HK-2 (cell line): ENCODE measurements at regions not wholly inside any gene's neighbourhood (a gene's known extent, or its start where the extent isn't known, plus 50 kb on each side); places are given as distances from the start of the nearest gene placed in this dataset.
"Not testable (repeated sequence)": the region's sequence is repeated elsewhere in the genome, so short reads cannot be mapped to it uniquely, and the experiment has no call there.

Source experiments
- DNase-seq: peaks from one replicate; pipeline ENCODE4 v3.0.0-alpha.2; 2018; ENCODE audit not compliant: unreplicated experiment

DNA sequence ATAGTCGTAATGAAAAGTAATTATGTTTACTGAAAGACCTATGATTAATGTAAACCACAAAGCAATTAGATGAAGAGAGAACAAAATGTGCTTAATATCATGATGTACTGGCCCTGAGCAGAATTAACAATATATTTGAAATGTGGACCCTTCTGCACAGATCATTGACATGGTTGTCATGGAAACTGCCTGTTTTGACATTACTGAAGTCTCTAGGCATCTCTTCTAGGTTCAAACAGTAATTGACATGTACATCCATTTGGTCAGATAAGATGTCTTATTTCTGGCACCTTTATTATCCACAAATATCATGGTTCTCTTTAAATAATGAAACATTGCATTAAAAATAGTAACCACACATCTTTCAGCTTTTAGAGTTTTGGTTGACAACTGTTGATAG is 251.7 kb upstream of the GNPDA2 start:
- no peak for DNase-seq

DNA sequence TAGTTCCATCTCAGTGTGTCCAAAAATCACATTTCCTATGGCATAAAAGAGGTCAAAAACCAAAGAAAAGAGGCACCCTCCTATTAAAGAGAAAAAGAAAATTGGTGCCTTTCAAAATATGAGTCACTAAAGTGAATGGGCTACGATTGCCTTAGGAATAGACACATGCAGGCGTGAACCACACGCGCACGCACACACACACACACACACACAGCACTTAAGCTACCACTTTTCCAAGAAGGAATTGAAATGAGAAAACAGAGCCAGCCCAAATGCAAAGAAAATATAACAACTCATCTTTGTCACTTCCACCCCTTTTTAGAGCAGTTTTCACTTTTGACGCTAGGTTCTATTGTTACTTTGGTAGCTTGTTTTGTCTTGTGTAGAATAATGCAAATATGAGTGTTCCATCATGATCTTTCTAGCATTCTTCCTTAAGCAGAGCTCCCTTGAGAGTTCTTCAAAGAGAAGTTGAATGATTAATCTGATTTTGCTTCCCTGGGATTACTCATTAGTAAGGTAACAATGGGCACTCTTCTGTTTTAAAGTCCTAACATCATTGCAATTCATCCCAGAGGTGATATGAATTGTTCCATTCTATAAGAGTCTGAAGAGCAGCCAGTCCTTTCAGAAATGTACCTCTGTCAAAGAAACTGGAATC is 239.2 kb upstream of the GNPDA2 start:
- no peak for DNase-seq

DNA sequence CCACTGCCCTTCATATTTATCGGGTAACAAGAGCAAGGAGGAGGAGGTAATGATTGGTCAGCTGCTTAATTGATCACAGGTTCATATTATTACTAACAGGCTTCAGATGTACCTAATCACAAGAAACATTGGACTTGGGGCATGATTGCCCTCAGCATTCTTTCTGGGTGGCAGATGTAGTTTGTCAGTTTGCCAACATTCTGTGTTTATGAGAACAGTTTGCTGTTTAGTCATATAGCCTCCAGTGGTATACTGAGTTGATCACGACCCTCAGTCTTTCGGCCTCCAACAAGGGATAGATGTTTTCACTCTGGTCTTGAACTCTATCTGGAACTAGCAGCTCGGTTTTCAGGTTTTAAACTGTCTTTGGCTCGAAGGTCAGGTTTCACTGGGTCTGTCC is 237.7 kb upstream of the GNPDA2 start:
- DNase-seq: not testable (repeated sequence)

DNA sequence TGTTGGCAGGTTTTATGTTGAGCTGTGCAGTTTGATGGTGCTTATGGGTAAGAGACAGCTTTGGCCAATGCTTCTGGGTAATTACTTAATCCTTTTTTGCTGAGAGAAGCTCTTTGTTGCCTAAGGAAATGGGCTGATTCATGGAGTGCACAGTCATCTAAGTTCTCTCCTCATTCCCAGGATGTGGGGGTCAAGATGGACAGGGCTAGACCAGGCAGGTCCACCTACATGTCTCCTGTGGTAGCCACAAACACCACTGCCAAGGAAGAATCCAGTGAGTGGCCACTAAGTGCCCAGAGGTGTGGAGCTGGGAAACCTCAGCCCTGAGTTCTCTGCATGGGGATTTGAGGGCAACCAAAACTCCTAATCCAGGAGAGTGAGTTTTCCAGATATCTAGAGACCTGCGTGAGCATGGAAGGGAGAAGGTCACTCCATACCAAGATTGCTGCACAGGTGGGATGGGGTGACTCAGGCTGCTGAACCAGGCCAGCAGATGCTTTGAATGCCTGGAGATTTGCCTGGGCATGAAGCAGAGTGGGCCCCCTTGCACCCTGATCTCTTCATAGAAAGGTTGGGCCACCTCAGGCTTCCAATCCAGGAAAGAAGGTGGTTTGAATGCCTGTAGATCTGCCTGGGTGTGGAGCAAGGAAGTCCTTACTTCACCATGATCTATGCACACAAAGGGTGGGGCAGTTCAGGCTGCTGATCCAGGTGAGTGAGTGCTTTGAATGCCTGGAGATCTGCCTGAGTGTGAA is 234.8 kb upstream of the GNPDA2 start:
- no peak for DNase-seq

DNA sequence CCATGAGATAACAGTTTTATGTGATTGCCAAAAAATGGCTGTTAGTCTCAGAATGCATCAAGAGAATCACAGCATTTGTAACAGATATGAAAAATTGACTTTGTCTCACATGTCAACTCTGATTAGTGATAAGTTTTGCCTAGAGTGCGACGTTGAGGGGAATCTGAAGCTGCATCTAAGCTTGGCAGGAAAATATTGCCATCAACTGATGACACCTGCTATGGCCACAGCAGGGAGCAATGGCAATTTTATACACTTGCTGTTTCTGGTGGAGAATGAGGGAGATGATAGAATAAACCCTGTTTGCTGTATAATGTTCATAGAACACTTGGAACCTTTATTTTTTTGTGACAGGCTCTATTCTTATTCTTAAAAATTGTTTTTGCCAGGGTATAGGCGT is 205.4 kb upstream of the GNPDA2 start:
- no peak for DNase-seq

DNA sequence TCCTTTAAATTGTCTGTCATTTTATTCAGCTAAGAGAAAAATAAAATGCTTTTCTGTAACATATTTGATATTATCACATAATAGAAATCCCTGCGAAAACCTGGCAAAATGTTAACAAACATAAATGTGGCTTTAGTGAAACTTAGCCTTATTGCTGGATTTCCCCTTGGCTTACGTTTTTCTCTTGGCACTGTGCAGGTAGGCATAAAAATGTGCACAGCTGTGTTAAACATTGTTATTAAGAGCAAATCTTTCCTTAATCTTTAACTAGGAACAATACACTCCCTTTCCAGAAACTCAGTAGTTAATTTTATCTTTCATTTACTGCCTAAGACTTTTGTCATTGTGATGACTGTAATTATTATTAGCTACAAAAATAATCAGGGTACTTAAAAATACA is 202.4 kb upstream of the GNPDA2 start:
- no peak for DNase-seq

DNA sequence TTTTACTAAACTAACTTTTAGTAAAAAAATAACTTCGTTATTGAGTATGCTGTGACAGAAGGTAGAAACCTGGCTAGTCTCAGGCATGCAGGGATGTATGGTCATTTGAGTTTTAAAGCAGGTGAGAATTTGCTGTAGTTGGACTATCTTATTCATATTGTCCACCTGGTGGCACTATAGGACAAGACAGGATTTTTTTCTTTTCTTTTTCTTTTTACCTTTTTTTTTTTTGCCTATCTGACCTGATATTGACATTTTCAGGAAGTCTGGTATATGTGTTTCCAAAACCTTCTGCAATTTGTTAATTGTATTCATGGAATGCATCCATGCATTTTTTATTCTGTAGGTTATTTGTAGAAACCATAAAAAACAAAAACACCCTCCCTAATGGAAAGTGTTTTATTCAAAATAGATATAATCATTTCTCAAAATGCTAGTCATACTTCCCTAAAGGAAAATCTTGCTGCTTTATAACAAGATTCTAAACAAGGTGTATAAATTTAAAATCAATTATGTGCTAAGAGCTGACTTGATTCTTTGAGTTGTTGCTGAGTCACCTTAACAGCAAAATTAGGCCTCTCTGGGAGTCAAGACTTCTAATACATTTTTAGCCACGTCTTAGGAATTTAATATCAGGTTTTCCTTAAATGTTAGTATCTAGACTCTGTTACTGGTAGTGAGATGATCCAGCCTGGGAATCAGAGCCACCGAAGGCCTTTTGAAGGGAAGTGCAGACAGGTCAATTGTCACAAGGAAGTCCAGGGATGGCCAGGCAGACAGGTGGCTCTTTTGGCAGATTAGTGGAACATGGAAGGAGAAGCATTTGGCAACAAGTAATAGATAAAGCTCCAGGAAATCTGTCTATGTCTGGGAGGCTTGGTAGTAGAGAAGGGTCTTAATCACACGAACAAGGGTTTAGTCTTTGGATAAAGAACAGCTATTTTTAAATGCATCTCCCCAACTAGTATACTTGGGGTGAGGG is 201.3 kb upstream of the GNPDA2 start:
- DNase-seq: no peak

DNA sequence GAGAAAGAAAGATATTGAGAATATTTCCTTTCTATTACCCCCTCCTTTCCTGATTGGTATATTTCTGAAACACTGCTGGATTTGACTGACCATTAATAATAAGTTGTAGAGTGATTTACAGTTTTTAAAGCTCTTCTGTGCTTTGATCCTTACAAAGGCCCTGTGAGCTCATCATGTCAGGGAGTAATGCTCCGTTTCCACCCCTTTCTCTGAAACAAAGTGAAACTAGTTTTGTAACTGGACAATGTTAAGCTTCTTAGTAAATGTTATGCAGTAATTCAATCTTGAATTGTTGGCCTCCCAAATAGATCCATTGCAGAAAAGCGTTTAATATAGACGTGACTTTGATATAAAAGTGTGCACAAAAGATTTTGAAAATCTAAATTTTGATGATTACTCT is 190.1 kb upstream of the GNPDA2 start:
- no peak for DNase-seq

DNA sequence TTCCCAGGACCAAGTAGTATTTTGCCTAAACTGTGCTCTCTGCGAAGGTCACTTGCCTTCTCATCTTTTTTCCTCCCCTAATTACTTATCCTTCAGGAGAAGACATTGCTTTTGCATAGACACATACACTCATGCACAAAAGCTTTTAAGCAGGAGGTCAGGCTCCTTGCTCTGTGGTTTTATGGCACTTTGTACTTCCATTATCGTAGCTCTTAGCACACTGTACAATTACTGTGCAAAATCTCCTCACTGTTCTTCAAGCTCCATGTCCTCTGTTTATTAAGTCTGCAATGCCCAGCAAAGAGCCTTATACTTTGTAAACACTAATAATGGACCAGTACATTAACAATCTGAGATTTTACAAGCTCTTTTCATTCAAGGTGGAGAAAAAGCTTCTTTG is 188.4 kb upstream of the GNPDA2 start:
- DNase-seq: no peak

DNA sequence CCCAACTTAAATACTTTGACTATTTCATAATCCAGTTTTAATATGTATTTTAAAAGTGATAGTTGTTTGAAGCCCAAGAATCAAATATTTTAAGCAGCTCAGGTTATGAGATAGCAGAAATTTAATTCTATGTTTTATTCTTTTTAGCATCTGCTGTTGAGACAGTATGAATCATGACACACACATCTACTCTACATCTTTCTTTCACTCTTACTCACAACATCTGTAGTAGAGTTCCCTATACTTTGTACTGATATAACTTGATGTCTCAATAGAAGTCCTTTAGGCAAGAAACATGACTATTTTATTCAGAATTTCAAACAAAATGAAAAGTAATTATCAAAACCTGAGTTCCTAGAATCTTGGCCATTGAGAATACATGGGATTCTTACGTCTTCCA is 187.9 kb upstream of the GNPDA2 start:
- DNase-seq: no peak

DNA sequence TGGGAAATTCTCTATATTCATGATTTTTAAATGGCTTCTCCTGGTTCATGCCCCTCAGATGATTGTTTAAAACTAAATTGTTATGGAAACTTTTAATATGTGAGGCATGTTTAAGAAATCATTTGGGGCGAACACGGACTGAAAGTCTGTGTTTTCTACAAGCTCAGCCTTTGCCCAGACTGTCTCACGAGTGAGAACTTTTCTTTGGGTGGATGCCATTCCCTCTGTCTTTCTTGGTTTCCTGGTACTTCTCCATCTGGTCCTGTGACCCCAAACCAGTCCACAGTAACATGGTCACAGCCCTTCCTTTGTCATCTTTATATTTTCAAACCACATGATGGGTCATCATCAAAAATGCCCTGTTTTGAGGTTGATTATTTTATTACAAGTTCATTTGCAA is 186.6 kb upstream of the GNPDA2 start:
- no peak for DNase-seq

DNA sequence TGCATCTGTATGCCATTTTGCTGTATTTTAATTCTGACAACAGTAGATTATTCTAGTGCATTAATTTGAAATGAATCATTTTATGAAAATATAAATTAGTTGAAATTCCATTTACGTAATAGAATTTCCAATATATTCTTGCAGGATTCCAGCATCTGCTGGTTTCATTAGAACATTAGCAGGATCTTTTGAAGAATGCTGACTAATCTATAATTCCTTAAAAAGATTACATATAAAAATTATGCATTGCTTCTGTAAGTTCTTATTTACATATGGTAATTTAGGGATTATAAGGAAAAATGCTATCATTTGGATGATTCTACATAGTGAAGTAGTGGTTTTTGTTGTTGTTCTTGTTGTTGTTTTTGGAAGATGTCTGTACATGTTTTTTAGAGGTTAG is 182.2 kb upstream of the GNPDA2 start:
- DNase-seq: no peak

DNA sequence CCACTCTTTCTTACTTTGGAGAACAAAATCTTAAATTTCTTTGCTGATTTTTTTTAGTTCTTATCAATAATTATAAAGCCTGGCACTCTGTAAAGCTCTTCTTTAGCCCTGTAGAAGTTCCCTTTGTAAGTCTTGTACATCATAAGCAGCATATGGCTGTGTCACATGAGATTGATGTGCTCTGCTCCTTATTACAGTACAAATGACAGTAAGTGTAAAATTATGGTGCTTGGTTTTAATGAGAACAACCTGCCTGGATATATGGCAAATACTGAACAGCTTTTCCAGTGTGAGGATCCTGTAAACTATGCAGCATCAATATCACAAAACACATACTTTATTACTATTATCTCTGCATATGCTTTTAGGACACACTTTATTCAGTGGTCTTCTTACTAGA is 145.9 kb upstream of the GNPDA2 start:
- DNase-seq: no peak

DNA sequence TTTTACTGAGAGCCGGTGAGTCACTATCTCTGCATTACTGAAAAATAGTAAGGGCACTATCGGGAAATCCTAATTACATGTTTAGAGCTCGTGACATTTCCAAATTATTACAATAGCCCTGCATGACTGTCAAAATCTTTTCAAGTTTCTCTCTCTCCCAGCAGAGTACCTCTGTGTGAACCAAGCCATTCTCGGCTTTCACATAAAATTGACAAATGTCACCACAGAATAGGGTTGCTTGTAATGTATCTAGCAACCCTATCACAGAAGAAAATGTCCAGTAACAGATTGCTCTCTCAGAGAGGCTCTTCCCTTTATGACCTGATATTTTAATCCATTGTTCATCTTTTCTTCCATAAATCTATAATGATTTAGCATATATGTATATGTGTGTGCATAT is 144.8 kb upstream of the GNPDA2 start:
- no peak for DNase-seq

DNA sequence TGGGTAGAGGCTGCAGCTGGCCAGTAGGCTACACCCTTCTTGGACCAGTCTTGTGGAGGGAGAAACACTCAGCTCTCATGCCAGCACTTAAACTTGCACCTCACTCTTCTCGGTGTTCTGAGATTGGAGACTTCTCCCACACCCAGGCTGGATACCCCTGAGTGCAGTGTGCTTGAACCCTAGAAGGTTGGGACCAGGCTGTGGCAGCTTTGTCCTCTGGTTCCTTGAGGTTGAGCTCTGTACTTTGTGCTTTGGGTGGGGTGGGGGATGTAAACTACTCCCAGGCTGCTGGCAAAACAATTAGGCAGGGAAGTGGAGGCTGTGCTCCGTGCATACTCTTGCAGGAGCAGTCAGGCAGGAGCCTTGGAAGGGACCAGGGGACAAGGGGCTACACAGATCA is 143.6 kb upstream of the GNPDA2 start:
- DNase-seq: no peak

DNA sequence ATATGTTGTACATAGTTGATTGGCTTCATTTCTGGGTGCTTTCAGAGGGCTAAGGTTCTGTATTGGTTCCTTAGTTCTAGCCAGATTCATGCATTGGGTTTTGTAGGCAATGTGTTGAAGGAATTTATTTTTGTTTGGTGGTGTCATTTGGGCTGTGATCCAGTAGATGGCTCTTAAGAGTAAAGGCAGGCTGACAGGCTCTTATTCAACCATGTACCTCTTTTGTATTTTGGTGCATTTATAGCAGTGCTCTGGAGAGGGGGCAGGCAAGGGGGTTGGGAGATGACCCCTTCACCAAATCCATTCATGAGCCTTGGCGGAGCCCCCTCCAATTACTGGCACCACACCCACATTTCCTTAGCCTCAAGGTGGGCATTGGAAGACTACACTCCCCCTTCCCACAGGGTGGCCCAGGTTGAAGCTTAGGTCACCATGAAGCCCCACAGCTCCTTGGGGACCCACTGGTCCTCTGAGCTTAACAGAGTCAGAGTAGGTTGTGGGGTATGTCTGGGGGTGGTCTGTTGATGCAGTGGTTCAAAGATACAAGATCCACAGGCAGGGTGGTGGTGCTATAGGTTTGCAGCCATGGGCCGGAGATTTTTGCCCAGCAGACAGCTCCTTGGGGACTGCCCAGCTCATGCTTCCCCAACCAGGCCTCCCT is 143.0 kb upstream of the GNPDA2 start:
- no peak for DNase-seq

DNA sequence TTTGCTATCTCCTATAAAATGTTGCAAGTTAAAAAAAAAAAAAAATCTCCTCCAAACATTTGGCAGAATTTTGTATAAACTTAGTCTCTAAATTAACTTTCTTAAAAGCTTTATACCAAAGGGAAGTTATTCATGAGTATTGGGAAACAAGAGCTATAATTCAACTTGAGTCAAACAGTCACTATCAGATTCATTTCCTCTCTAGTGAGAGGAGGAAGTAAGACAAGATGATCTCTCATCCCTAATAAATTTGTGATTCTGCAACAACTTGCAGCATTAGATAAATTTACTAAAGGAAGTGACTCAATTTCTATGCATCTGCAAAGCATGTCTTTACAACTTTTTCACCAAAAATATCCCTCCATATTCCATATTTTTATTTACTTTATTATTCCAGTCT is 135.4 kb upstream of the GNPDA2 start:
- DNase-seq: no peak

DNA sequence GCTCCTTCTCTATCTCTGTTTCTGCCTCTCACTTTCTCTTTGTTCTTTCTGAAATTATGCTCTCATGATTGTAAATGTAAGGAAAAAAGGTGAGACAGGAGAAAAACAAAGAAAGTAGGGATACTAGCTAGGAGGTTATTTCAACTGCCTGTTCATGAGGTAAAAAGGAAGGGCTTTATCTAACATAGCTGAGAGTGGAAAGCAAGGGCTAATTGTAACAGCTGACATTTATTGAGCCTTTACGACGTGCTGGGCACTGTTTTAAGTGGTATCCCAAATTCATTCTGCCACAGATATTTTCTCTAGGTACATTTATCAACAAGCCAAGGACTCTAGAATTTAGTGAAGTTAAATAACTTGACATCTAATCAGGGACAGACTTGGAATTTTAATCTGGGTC is 133.1 kb upstream of the GNPDA2 start:
- DNase-seq: no peak

DNA sequence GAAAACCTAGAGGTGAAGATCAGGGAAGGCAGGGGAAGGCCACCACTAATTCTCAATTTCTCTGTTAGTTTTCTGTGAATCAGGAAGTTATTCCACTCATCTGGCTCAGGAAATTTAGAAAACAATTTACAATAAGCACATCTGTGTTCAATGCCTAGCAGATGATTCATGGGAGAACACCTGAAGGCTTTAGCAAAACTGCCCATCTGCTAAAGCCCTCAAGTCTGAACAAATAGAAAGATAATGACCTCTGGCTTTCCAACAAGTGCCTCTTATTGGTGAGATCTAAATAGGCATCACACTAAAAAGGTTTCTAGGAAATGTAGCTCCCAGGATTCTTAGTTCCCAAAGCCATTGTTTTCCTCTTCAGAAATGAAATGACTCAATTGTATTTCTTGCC is 122.1 kb upstream of the GNPDA2 start:
- DNase-seq: no peak

DNA sequence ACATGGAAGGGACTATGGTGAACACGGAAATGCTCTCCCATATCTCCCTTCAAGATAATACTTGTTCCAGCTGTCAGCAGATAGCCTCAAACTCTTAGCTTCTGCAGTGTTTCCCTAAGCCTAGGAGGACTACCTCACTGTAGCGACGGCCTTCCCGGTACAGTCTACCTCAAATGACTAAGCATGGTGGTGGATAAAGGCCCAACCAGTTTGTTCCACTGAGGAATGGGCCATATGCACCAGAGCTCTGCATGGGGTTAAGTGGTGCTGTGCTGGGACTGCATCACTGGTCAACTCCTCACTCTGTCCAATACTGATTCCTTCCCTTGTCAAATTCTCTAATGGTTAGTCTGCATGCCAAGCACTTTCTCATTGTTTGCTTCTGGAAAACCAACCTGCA is 119.6 kb upstream of the GNPDA2 start:
- DNase-seq: no peak

DNA sequence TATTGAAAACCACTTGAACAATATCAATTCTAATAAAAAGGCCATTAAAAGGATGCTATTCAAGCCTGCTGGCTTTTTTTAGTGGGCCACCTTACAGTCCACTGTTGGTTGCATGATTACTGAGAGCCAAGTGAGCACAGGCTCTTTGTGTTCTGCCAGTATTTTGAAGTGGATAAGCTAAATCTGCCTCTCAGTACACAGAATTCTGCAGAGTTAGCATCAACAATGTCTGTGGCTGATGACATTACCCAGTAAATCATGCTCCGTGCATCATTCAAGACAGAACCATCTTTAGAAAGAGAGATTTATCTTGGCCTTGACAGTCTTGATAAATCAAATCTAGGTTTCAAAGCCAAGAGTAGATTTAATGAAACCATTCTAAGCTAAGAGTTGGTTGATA is 119.0 kb upstream of the GNPDA2 start:
- no peak for DNase-seq

DNA sequence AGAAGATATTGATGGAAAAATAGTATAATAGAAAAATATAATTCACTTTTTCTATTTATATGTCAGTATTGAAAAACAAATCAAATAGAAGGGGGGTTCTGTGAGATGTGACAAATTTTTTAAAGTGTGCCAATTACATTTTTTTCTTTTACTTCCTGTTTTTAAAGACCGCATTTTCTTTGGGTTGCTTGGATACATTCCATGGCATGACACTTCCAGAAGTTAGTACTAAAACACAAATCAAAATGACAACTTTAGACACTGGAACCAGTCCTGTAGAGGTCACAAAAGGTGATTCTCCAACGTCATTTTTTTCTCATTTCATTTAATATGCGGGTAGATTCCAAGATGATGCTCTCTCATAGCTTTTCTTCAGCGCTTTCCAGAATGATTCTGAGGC is 116.2 kb upstream of the GNPDA2 start:
- no peak for DNase-seq
